Upper lobe of right lung (tissue), 1 donor: ENCODE measurements at regions not wholly inside any gene's neighbourhood (a gene's known extent, or its start where the extent isn't known, plus 50 kb on each side); places are given as distances from the start of the nearest gene placed in this dataset.

Source experiments
- ATAC-seq: fragments of 200-7000 bp; cut with Tn5 transposase; one replicate; pipeline ENCODE4 v1.9.1; 2020; ENCODE audit warnings: mild to moderate bottlenecking, moderate library complexity
- DNase-seq: peaks from one replicate; pipeline ENCODE4 v3.0.0-alpha.2; 2020
- H3K27ac ChIP-seq: fragments of 200-600 bp; one replicate; pipeline ENCODE4 v1.8.0; 2022
- H3K27me3 ChIP-seq: fragments of 200-600 bp; one replicate; pipeline ENCODE4 v1.8.0; 2022; ENCODE audit warnings: mild to moderate bottlenecking
- H3K36me3 ChIP-seq: fragments of 200-600 bp; one replicate; pipeline ENCODE4 v1.8.0; 2022
- H3K4me1 ChIP-seq: fragments of 200-600 bp; one replicate; pipeline ENCODE4 v1.8.0; 2022
- H3K4me3 ChIP-seq: fragments of 200-600 bp; one replicate; pipeline ENCODE4 v1.8.0; 2022; ENCODE audit warnings: mild to moderate bottlenecking
- H3K9me3 ChIP-seq: fragments of 200-600 bp; one replicate; pipeline ENCODE4 v1.8.0; 2022
- intact Hi-C: fragments of 100-400 bp; cut with DNase I; formaldehyde crosslinking; loops from one replicate; pipeline ENCODE4 v1.11.0; 2022
- TF ChIP-seq, protein P1 (sequence below): fragments of 200-600 bp; IDR thresholded peaks from one replicate; pipeline ENCODE4 v1.8.0; 2022; ENCODE audit warnings: antibody characterized with exemption
- donor health status: DM: no; HTN: yes; CAD: no; lungs with severe emphysema.

GRCh38 chr4:27398631-27399310 is 538.1 kb downstream of the STIM2 start:
- H3K27me3 ChIP-seq: no peaks in the 10 kb centered on the region
- H3K36me3 ChIP-seq: no peaks in the 10 kb centered on the region
- no peak overlapping the region for H3K27ac ChIP-seq
- no peaks in the 10 kb centered on the region for H3K4me1 ChIP-seq
- TF ChIP-seq, protein P1, sequence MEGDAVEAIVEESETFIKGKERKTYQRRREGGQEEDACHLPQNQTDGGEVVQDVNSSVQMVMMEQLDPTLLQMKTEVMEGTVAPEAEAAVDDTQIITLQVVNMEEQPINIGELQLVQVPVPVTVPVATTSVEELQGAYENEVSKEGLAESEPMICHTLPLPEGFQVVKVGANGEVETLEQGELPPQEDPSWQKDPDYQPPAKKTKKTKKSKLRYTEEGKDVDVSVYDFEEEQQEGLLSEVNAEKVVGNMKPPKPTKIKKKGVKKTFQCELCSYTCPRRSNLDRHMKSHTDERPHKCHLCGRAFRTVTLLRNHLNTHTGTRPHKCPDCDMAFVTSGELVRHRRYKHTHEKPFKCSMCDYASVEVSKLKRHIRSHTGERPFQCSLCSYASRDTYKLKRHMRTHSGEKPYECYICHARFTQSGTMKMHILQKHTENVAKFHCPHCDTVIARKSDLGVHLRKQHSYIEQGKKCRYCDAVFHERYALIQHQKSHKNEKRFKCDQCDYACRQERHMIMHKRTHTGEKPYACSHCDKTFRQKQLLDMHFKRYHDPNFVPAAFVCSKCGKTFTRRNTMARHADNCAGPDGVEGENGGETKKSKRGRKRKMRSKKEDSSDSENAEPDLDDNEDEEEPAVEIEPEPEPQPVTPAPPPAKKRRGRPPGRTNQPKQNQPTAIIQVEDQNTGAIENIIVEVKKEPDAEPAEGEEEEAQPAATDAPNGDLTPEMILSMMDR: no peak
- H3K4me3 ChIP-seq: no peak overlapping the region
- no peaks in the 10 kb centered on the region for H3K9me3 ChIP-seq
- intact Hi-C loops: no loop called here
- ATAC-seq (no peak), DNase-seq (no peak)

DNA sequence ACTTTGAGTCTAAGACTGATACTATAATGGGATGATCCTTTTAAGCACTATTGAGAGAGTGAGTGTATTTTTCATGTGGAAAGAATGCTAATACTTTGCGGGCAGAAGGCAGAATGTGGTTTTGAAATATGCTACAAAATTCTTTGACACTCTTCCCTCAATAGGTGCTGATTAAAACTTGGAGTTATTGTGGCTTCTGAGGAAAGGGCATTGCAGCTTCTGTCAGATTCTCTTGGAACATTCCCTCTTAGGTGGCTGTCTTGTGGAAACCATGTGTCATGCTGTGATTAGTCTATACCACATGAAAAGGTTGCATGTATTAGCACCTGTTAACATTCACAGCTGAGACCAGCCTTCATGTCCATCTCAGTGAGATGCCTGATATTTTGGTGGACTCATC is 547.0 kb downstream of the STIM2 start:
- no peak overlapping the region for H3K4me3 ChIP-seq
- ATAC-seq (no peak), DNase-seq (no peak)
- TF ChIP-seq, protein P1: no peak
- H3K27me3 ChIP-seq: no peaks in the 10 kb centered on the region
- H3K4me1 ChIP-seq: no peaks in the 10 kb centered on the region
- H3K9me3 ChIP-seq: peaks cover 8% of the 10 kb centered on the region
- intact Hi-C loops: no loop called here
- no peak overlapping the region for H3K27ac ChIP-seq
- H3K36me3 ChIP-seq: no peaks in the 10 kb centered on the region

DNA sequence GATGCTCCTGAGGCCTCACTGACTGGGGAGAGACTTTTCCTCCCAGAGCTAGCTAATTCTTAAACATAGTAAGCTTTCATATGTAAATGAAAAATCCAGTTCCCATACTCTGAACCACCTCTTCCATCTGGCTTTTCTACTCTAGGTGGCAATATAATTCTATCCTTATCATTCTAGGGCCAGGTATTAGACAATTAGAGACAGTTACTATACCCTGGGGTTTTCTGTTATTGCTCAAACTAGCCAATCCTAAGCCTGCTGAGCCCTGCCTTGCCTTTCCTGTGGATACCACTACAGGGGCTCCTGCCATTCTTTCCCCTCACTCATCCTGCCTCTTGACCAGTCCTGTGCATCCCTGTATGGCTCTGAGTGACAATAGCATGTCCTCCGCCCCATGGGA is 552.0 kb downstream of the STIM2 start:
- no peak for ATAC-seq
- H3K27me3 ChIP-seq: no peaks in the 10 kb centered on the region

GRCh38 chr4:27414887-27415731 is 554.5 kb downstream of the STIM2 start:
- no peak overlapping the region for H3K27ac ChIP-seq
- DNase-seq (no peak), ATAC-seq (no peak)
- no peak overlapping the region for H3K4me3 ChIP-seq
- no peaks in the 10 kb centered on the region for H3K36me3 ChIP-seq
- no peaks in the 10 kb centered on the region for H3K27me3 ChIP-seq
- intact Hi-C loops: no loop called here
- TF ChIP-seq, protein P1: no peak
- no peaks in the 10 kb centered on the region for H3K4me1 ChIP-seq
- H3K9me3 ChIP-seq: no peaks in the 10 kb centered on the region

More for the DNA sequence above, 552.0 kb downstream of the STIM2 start:
- H3K4me1 ChIP-seq: no peaks in the 10 kb centered on the region
- H3K36me3 ChIP-seq: no peaks in the 10 kb centered on the region
- H3K4me3 ChIP-seq: no peak overlapping the region
- no peak for DNase-seq
- no peaks in the 10 kb centered on the region for H3K9me3 ChIP-seq
- intact Hi-C loops: no loop called here
- TF ChIP-seq, protein P1: no peak
- H3K27ac ChIP-seq: no peak overlapping the region

GRCh38 chr4:27428661-27429060 is 568.0 kb downstream of the STIM2 start:
- H3K4me1 ChIP-seq: no peaks in the 10 kb centered on the region
- H3K4me3 ChIP-seq: no peak overlapping the region
- H3K27me3 ChIP-seq: no peaks in the 10 kb centered on the region
- no peak for DNase-seq
- no peak overlapping the region for H3K27ac ChIP-seq
- TF ChIP-seq, protein P1: no peak
- no peaks in the 10 kb centered on the region for H3K36me3 ChIP-seq
- intact Hi-C loops: no loop called here
- no peak for ATAC-seq
- H3K9me3 ChIP-seq: no peaks in the 10 kb centered on the region
